HFFc6 (cell line): ENCODE measurements at regions not wholly inside any gene's neighbourhood (a gene's known extent, or its start where the extent isn't known, plus 50 kb on each side); places are given as distances from the start of the nearest gene placed in this dataset.

ENCODE experiments used
- DNase-seq: peaks from one replicate; pipeline ENCODE4 v3.0.0-alpha.2; 2018
- H3K27ac Mint-ChIP-seq: 2 replicates; pipeline ENCODE4 v1.8.0; 2020; ENCODE audit warnings: mild to moderate bottlenecking, mixed read lengths
- H3K27me3 Mint-ChIP-seq: 2 replicates; pipeline ENCODE4 v1.8.0; 2021; ENCODE audit warnings: mild to moderate bottlenecking, moderate library complexity, mixed read lengths; ENCODE audit not compliant: insufficient read depth
- H3K36me3 Mint-ChIP-seq: 2 replicates; pipeline ENCODE4 v1.8.0; 2021; ENCODE audit warnings: low read depth, mixed read lengths
- H3K4me1 Mint-ChIP-seq: 2 replicates; pipeline ENCODE4 v1.8.0; 2020; ENCODE audit warnings: low read depth, mixed read lengths
- H3K4me3 Mint-ChIP-seq: 2 replicates; pipeline ENCODE4 v1.8.0; 2020; ENCODE audit warnings: mild to moderate bottlenecking, moderate library complexity, mixed read lengths
- H3K9me3 Mint-ChIP-seq: 2 replicates; pipeline ENCODE4 v1.8.0; 2020; ENCODE audit warnings: mild to moderate bottlenecking, mixed read lengths
- TF ChIP-seq, protein P1 (sequence below): fragments of 200-600 bp; sonication (generic); IDR thresholded peaks from 2 replicates; pipeline ENCODE4 v1.5.0; 2021; ENCODE audit warnings: antibody characterized with exemption, mild to moderate bottlenecking

DNA sequence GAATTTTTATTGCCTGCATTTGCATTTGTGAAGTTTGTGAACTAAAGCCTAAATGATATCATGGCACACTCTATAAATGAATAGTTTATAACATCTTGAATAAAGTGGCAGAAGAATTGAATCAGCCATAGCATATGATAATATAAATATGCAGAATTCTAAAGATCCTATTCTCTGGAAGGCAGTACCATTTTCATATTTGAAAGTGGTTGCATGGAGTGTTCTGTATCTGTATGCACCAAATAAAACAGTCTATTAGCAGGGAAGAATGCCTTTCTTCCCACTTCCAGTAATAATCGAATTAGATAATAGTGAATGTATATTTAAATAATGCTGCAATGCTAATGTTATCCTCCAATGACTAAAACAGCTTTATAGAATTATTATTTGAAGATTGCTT, 57.9 kb upstream of the TRIM67 start:
- TF ChIP-seq, protein P1, sequence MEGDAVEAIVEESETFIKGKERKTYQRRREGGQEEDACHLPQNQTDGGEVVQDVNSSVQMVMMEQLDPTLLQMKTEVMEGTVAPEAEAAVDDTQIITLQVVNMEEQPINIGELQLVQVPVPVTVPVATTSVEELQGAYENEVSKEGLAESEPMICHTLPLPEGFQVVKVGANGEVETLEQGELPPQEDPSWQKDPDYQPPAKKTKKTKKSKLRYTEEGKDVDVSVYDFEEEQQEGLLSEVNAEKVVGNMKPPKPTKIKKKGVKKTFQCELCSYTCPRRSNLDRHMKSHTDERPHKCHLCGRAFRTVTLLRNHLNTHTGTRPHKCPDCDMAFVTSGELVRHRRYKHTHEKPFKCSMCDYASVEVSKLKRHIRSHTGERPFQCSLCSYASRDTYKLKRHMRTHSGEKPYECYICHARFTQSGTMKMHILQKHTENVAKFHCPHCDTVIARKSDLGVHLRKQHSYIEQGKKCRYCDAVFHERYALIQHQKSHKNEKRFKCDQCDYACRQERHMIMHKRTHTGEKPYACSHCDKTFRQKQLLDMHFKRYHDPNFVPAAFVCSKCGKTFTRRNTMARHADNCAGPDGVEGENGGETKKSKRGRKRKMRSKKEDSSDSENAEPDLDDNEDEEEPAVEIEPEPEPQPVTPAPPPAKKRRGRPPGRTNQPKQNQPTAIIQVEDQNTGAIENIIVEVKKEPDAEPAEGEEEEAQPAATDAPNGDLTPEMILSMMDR: no peak
- Mint-ChIP-seq H3K9me3 (no peaks in the 10 kb centered on the region), H3K4me1 (peaks cover 22% of the 10 kb centered on the region), H3K27me3 (peaks cover 6% of the 10 kb centered on the region), H3K27ac (no peak overlapping the region), H3K36me3 (no peaks in the 10 kb centered on the region), H3K4me3 (no peak overlapping the region)
- DNase-seq: no peak

DNA sequence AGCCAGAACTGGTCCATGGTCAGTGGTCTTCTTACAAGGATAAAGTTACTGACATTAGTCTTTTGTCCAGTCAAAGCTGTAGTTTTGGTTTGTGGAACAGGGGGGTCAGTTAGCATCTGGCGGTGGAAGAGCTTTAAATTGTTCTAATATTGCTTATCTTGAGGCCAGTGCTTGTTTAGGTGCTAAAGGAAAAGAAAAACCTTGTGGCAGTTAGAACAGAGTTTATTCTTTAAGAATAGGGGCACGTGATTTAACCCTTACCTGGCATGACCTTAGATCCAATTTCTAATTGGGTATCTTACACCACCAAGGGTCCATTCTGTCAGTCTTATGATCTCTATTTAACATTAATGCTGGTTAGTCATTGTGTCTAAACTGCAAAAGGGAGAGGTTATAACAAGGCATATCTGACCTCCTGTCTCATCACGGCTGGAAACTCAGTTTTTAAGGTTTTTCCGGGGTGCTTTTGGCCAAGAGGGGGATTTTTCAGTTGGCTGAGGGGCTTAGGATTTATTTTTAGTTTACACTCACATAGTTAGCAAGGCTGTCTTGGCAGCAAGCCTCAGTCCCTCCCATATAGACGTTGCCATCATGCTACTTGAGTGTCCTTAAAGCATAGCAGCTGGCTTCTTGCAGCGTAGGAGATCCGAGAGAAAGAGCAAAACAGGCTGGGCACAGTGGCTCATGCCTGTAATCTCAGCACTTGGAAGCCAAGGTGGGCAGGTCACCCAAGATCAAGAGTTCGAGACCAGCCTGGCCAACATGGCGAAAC, 60.1 kb upstream of the FAM89A start:
- DNase-seq: no peak
- no peaks in the 10 kb centered on the region for H3K4me1 Mint-ChIP-seq
- no peaks in the 10 kb centered on the region for H3K36me3 Mint-ChIP-seq
- TF ChIP-seq, protein P1: no peak
- no peak overlapping the region for H3K4me3 Mint-ChIP-seq
- H3K27ac Mint-ChIP-seq: no peak overlapping the region
- H3K27me3 Mint-ChIP-seq: peaks cover 4% of the 10 kb centered on the region; the same call in 1 of the 2 replicates
- H3K9me3 Mint-ChIP-seq: no peaks in the 10 kb centered on the region

DNA sequence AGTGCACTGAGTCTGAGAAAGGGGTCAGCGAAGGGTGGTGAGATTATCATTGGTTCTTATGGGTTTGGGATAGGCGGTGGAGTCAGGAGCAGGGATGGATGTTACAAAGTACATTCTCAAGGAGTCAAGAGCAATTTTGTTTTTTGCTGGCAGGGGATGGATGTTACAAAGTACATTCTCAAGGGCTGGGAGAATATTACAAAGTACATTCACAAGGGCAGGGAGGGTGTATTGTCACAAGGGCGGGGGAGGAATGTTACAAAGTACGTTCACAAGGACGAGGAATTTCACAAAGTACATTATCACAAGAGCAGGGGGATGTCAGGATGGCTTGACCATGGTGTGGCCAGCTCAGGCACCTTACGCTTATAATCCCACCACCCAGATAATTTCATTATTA, 59.3 kb upstream of the FAM89A start:
- Mint-ChIP-seq H3K4me1 (no peaks in the 10 kb centered on the region), H3K9me3 (no peaks in the 10 kb centered on the region), H3K27ac (no peak overlapping the region), H3K4me3 (no peak overlapping the region), H3K36me3 (no peaks in the 10 kb centered on the region), H3K27me3 (peaks cover 4% of the 10 kb centered on the region; the same call in 1 of the 2 replicates)
- DNase-seq: no peak
- TF ChIP-seq, protein P1: no peak

DNA sequence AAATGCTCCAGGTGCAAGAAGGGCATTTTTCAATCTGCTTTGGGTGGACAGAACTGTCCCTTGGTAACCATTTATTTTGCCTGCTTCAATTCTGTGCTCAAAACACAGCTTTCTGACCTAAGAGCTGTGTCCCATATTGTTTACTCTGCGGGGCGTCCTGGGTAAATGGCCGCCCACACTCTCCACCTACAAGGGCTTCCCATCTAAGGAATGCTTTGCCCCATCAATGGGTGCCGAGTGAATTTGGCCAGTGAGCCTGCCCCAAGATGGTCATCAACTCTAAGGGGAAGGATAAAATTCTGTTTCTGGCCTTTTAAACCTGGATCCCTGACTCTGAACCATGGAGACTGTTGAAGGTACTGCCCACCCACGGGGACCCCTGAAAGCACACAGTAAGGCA, 55.5 kb upstream of the FAM89A start:
- Mint-ChIP-seq H3K36me3 (no peaks in the 10 kb centered on the region), H3K27me3 (peaks cover 2% of the 10 kb centered on the region; the same call in 1 of the 2 replicates), H3K27ac (no peak overlapping the region), H3K4me3 (no peak overlapping the region), H3K4me1 (no peaks in the 10 kb centered on the region), H3K9me3 (no peaks in the 10 kb centered on the region)
- no peak for DNase-seq
- TF ChIP-seq, protein P1: no peak

DNA sequence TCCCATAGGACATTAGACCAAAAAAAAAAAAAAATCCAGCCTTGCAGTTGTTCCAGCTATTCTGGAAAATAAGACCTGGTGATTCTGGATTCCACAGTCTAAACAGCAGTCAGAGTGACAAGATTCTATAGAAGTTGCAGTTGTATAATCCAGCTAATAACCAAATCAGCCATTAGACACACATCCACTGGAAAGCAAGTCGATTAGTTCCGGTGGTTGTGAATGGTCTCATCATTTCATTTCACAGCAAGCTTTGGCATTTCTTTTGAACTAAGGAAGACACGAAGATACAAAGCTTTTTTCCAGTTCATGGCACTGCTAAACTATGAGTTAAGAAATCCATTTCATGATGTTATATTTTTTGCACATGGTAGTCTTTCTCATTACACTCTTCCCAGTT, 54.4 kb upstream of the FAM89A start:
- Mint-ChIP-seq H3K9me3 (no peaks in the 10 kb centered on the region), H3K4me1 (no peaks in the 10 kb centered on the region), H3K27me3 (peaks cover 2% of the 10 kb centered on the region; the same call in 1 of the 2 replicates), H3K27ac (no peak overlapping the region), H3K36me3 (no peaks in the 10 kb centered on the region), H3K4me3 (no peak overlapping the region)
- TF ChIP-seq, protein P1: no peak
- DNase-seq: no peak
